OCI-LY7 (cell line): ENCODE measurements at regions not wholly inside any gene's neighbourhood (a gene's known extent, or its start where the extent isn't known, plus 50 kb on each side); places are given as distances from the start of the nearest gene placed in this dataset.

Source experiments
- BruUV-seq: library from RNA; stranded (reverse); fragments of 400-500 nt; replicated peaks from 2 replicates; lab custom pipeline; 2021; lab: Mats Ljungman, UMichigan
- CTCF ChIA-PET: fragments of 300-600 bp; sonication (Branson Sonifier 250); formaldehyde crosslinking; loops from one replicate; lab custom pipeline; 2022; ENCODE audit warnings: antibody characterized with exemption; ENCODE audit not compliant: unreplicated experiment; lab: Charles Lee
- POLR2A ChIA-PET: fragments of 300-600 bp; sonication (Branson Sonifier 250); formaldehyde crosslinking; loops from one replicate; lab custom pipeline; 2022; ENCODE audit warnings: antibody characterized with exemption; lab: Charles Lee
- DNase-seq: peaks from one replicate; pipeline ENCODE4 v3.0.0-alpha.2; 2015; ENCODE audit warnings: low spot score
- H2AFZ ChIP-seq: fragments of 200-600 bp; sonication (generic), shearing (Covaris generic); 2 replicates; pipeline ENCODE4 v1.6.1; 2014; ENCODE audit warnings: mild to moderate bottlenecking, antibody characterized with exemption, low read length, moderate library complexity
- H3K27ac ChIP-seq: fragments of 200-600 bp; sonication (generic); 2 replicates; pipeline ENCODE4 v1.5.1; 2014; ENCODE audit warnings: mixed run types, low read depth, mild to moderate bottlenecking, moderate library complexity, low read length, inconsistent platforms; ENCODE audit not compliant: poor library complexity, severe bottlenecking
- H3K36me3 ChIP-seq: fragments of 200-600 bp; sonication (generic); 2 replicates; pipeline ENCODE4 v1.6.1; 2014; ENCODE audit warnings: mild to moderate bottlenecking, antibody characterized with exemption, low read length, moderate library complexity, mixed read lengths; ENCODE audit not compliant: insufficient read depth
- H3K4me1 ChIP-seq: fragments of 200-600 bp; sonication (generic); 2 replicates; pipeline ENCODE4 v1.5.1; 2014; ENCODE audit warnings: mild to moderate bottlenecking, low read length; ENCODE audit not compliant: insufficient read depth, poor library complexity, severe bottlenecking
- H3K4me2 ChIP-seq: fragments of 200-600 bp; sonication (generic); 2 replicates; pipeline ENCODE4 v1.6.1; 2014; ENCODE audit warnings: mild to moderate bottlenecking, low read length
- H3K4me3 ChIP-seq: fragments of 200-600 bp; sonication (generic); 2 replicates; pipeline ENCODE4 v1.5.1; 2014; ENCODE audit warnings: mild to moderate bottlenecking, low read depth, low read length; ENCODE audit not compliant: poor library complexity, severe bottlenecking
- H3K79me2 ChIP-seq: fragments of 200-600 bp; sonication (generic); 2 replicates; pipeline ENCODE4 v1.6.1; 2016; ENCODE audit warnings: low read depth, mild to moderate bottlenecking, low read length, moderate library complexity, mixed read lengths; ENCODE audit not compliant: insufficient read depth
- H3K9me2 ChIP-seq: fragments of 200-600 bp; sonication (generic); 2 replicates; pipeline ENCODE4 v1.6.1; 2016; ENCODE audit warnings: mild to moderate bottlenecking, low read length, mixed read lengths; ENCODE audit not compliant: insufficient read depth
- H3K9me3 ChIP-seq: fragments of 200-600 bp; sonication (generic); 2 replicates; pipeline ENCODE4 v1.6.1; 2014; ENCODE audit warnings: mild to moderate bottlenecking, mixed run types, low read length, mixed read lengths
- H4K20me1 ChIP-seq: fragments of 200-600 bp; sonication (generic); 2 replicates; pipeline ENCODE4 v1.6.1; 2014; ENCODE audit warnings: mild to moderate bottlenecking, antibody characterized with exemption, low read length, moderate library complexity, mixed read lengths; ENCODE audit not compliant: insufficient read depth
- CTCF ChIP-seq: fragments of 200-600 bp; sonication (generic); conservative IDR thresholded peaks from 2 replicates; pipeline ENCODE4 v1.5.1; 2014; ENCODE audit warnings: mild to moderate bottlenecking, antibody characterized with exemption, low read length, moderate library complexity, mixed read lengths
- EZH2phosphoT487 ChIP-seq: fragments of 200-600 bp; sonication (generic); IDR thresholded peaks from 2 replicates; pipeline ENCODE4 v1.6.1; 2018; ENCODE audit warnings: low read depth, borderline replicate concordance, mild to moderate bottlenecking, mixed run types, antibody characterized with exemption, low read length, moderate library complexity, mixed read lengths
- intact Hi-C: fragments of 100-400 bp; cut with micrococcal nuclease; formaldehyde crosslinking; loops from one replicate; pipeline ENCODE4 v1.10.0; 2022; ENCODE audit not compliant: unreplicated experiment

DNA sequence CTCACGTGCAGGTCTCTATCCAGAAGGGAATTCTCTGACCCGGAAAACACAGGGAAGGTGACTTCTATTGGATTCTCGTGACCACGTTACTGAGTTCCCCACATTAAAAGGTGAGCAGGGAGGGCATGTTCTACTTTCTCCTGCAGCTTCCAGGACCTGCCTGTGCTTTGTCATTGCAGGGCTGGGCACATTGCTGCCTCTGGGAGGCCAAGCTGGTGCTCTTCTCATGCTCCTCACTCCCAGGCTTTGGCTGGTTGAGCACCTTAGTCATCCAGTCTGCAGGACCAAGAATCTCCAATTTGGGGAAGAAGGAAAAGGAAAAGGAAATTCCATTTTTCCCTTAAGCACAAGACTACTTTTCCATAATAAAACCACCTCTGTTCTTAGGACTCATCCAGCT lies 86.5 kb upstream of the TMEM72 start:
- H2AFZ ChIP-seq, result no peak overlapping the region
- TF ChIP-seq EZH2phosphoT487, result no peak
- TF ChIP-seq CTCF, result no peak
- no peak for DNase-seq
- no peak overlapping the region for H3K4me2 ChIP-seq
- H3K36me3 ChIP-seq, result no peaks in the 10 kb centered on the region
- intact Hi-C loops, result no loop called here
- H4K20me1 ChIP-seq, result no peaks in the 10 kb centered on the region
- H3K27ac ChIP-seq, result no peak overlapping the region
- no peaks in the 10 kb centered on the region for H3K79me2 ChIP-seq
- no peaks in the 10 kb centered on the region for H3K9me3 ChIP-seq
- POLR2A ChIA-PET, result no interaction called here
- no peaks in the 10 kb centered on the region for H3K4me1 ChIP-seq
- no peaks in the 10 kb centered on the region for H3K9me2 ChIP-seq
- H3K4me3 ChIP-seq, result no peak overlapping the region
- CTCF ChIA-PET, result no interaction called here
- BruUV-seq, result no TSS peak

DNA sequence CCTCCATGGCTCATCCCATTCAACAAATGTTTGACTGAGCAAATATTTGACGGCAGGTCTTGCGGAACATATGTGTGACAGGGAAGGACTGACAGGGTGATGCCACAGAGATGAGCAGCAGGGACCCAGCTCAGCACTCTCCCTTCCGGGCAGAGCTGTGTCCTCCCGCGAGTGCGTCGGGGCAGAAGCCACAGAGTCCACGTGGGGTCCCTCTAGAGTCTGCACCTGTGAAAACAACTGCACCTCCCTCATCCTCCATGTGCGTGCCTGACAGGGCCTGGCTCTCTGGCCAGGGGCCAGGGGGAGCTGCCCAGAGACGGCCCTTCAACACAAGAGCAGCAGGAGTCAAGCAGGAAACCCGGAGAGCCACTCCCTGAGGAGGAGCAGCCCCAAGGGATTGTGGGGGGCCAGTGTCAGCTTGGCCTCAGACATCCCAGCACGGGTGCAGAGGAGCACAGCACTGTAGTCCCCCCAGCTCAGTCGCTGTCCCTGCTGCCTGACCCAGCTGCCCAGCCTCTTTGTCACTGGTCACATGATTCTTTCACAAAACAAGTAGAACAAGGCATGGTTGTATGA lies 83.6 kb upstream of the TMEM72 start:
- TF ChIP-seq CTCF, result no peak
- TF ChIP-seq EZH2phosphoT487, result no peak
- POLR2A ChIA-PET, result interaction anchor here (0.6 to 1.6 kb wide), 2 partner anchors 9 to 113 kb away, joined by 3 to 4 read pairs; no protein-coding TSS in a partner anchor
- Histone ChIP-seq H4K20me1 (no peaks in the 10 kb centered on the region), H3K9me2 (no peaks in the 10 kb centered on the region), H3K27ac (no peak overlapping the region), H3K4me1 (no peaks in the 10 kb centered on the region), H3K4me3 (no peak overlapping the region), H3K79me2 (no peaks in the 10 kb centered on the region), H2AFZ (no peak overlapping the region), H3K36me3 (no peaks in the 10 kb centered on the region), H3K4me2 (no peak overlapping the region), H3K9me3 (no peaks in the 10 kb centered on the region)
- intact Hi-C loops, result no loop called here
- CTCF ChIA-PET, result no interaction called here
- DNase-seq, result no peak
- BruUV-seq, result no TSS peak

- no peak for TF ChIP-seq EZH2phosphoT487
- no peak for TF ChIP-seq CTCF
- H3K9me2 ChIP-seq, result no peaks in the 10 kb centered on the region
- no peaks in the 10 kb centered on the region for H4K20me1 ChIP-seq
- intact Hi-C loops, result no loop called here
- H3K4me3 ChIP-seq, result no peak overlapping the region
- no peak overlapping the region for H2AFZ ChIP-seq
- POLR2A ChIA-PET, result interaction anchor here (1.6 kb wide), 1 partner anchor 8 kb away, joined by 4 read pairs; no protein-coding TSS in a partner anchor
- H3K9me3 ChIP-seq, result no peaks in the 10 kb centered on the region
- H3K4me1 ChIP-seq, result no peaks in the 10 kb centered on the region
- CTCF ChIA-PET, result no interaction called here
- no peak overlapping the region for H3K27ac ChIP-seq
- DNase-seq, result no peak
- BruUV-seq, result no TSS peak
- no peaks in the 10 kb centered on the region for H3K79me2 ChIP-seq
- H3K4me2 ChIP-seq, result no peak overlapping the region
- no peaks in the 10 kb centered on the region for H3K36me3 ChIP-seq
Observed at GRCh38 chr10:44828508-44829142, 82.5 kb upstream of the TMEM72 start.
